PC-9 (cell line): ENCODE measurements at regions not wholly inside any gene's neighbourhood (a gene's known extent, or its start where the extent isn't known, plus 50 kb on each side); places are given as distances from the start of the nearest gene placed in this dataset.

Experiments used
- BruUV-seq: library from RNA; stranded (reverse); fragments of 400-500 nt; replicated peaks from 2 replicates; lab custom pipeline; 2021; lab: Mats Ljungman, UMichigan
- CTCF ChIA-PET: fragments of 300-600 bp; sonication (Branson Sonifier 250); formaldehyde crosslinking; loops from one replicate; lab custom pipeline; 2022; ENCODE audit warnings: antibody characterized with exemption; lab: Charles Lee
- POLR2A ChIA-PET: fragments of 300-600 bp; sonication (Branson Sonifier 250); formaldehyde crosslinking; loops from one replicate; lab custom pipeline; 2022; ENCODE audit warnings: antibody characterized with exemption; ENCODE audit not compliant: unreplicated experiment; lab: Charles Lee
- DNase-seq, 2 experiments: peaks; one replicate each; pipeline versions ENCODE4 v3.0.0 to v3.0.0-alpha.2; 2015 to 2022; ENCODE audit warnings: mixed read lengths in 1 of 2
- H2AFZ ChIP-seq: fragments of 200-600 bp; sonication (generic); 2 replicates; pipeline ENCODE4 v1.8.1; 2017; ENCODE audit warnings: antibody characterized with exemption
- H3F3A ChIP-seq: fragments of 200-600 bp; sonication (generic); 2 replicates; pipeline ENCODE4 v1.8.1; 2017; ENCODE audit warnings: antibody characterized with exemption, mild to moderate bottlenecking, low read depth; ENCODE audit not compliant: insufficient read depth
- H3K27ac ChIP-seq: fragments of 200-600 bp; sonication (generic); 2 replicates; pipeline ENCODE4 v1.6.1; 2016; ENCODE audit warnings: mixed run types
- H3K27me3 ChIP-seq: fragments of 200-600 bp; sonication (generic); 2 replicates; pipeline ENCODE4 v1.6.1; 2016; ENCODE audit warnings: low read depth, mixed run types; ENCODE audit not compliant: insufficient read depth
- H3K36me3 ChIP-seq: fragments of 200-600 bp; sonication (generic); 2 replicates; pipeline ENCODE4 v1.6.1; 2016; ENCODE audit warnings: low read depth, mixed run types
- H3K4me1 ChIP-seq: fragments of 200-600 bp; sonication (generic); replicated peaks from 2 replicates; pipeline ENCODE4 v1.6.1; 2016; ENCODE audit warnings: mixed run types; ENCODE audit not compliant: insufficient read depth
- H3K4me2 ChIP-seq: fragments of 200-600 bp; sonication (generic); 2 replicates; pipeline ENCODE4 v1.6.1; 2017; ENCODE audit warnings: mixed run types
- H3K4me3 ChIP-seq: fragments of 200-600 bp; sonication (generic); 2 replicates; pipeline ENCODE4 v1.6.1; 2016; ENCODE audit warnings: mixed run types
- H3K79me2 ChIP-seq: fragments of 200-600 bp; sonication (generic); 2 replicates; pipeline ENCODE4 v1.6.1; 2017; ENCODE audit warnings: low read depth, mixed run types
- H3K9me2 ChIP-seq: fragments of 200-600 bp; sonication (generic); 2 replicates; pipeline ENCODE4 v1.8.1; 2017; ENCODE audit warnings: mild to moderate bottlenecking; ENCODE audit not compliant: insufficient read depth
- H3K9me3 ChIP-seq: fragments of 200-600 bp; sonication (generic); 2 replicates; pipeline ENCODE4 v1.8.1; 2016; ENCODE audit warnings: low read depth; ENCODE audit not compliant: insufficient read depth
- H4K20me1 ChIP-seq: fragments of 200-600 bp; sonication (generic); 2 replicates; pipeline ENCODE4 v1.8.1; 2017; ENCODE audit not compliant: insufficient read depth
- CTCF ChIP-seq: fragments of 200-600 bp; sonication (generic); conservative IDR thresholded peaks from 2 replicates; pipeline ENCODE4 v1.6.1; 2017; ENCODE audit warnings: mixed run types, antibody characterized with exemption, mild to moderate bottlenecking, moderate library complexity
- EZH2 ChIP-seq: fragments of 200-600 bp; sonication (generic); IDR thresholded peaks from 2 replicates; pipeline ENCODE4 v1.8.0; 2017; ENCODE audit warnings: antibody characterized with exemption, low read depth
- intact Hi-C: fragments of 100-400 bp; cut with micrococcal nuclease; formaldehyde crosslinking; loops from one replicate; pipeline ENCODE4 v1.10.0; 2022; ENCODE audit not compliant: unreplicated experiment

DNA sequence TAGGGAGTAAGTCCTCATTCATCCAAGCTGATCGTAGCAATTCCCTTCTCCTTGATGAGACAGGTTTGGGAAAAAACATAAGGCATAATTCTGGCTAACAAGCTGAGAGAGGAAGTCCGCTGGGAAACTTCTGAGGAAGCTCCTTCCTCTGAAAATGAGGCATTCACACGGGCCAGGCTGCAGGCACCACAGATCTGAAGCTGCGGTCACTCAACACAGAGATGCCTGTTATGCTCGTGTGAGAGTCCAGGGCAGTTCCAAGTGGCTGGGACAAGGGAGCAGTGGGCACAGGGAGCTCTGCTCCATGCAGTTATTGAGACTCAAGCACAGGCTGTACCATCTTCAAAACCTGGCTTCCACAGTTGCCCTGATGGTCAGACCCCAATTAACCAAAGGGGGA is 200.9 kb upstream of the ID2 start:
- H3K36me3 ChIP-seq = no peaks in the 10 kb centered on the region
- BruUV-seq = no TSS peak
- ChIA-PET POLR2A (no interaction called here), CTCF (no interaction called here)
- no peaks in the 10 kb centered on the region for H3K4me1 ChIP-seq
- no peaks in the 10 kb centered on the region for H3K9me2 ChIP-seq
- TF ChIP-seq EZH2 (no peak), CTCF (no peak)
- no peak overlapping the region for H3K4me2 ChIP-seq
- H2AFZ ChIP-seq = no peak overlapping the region
- DNase-seq = no peak
- H3K27ac ChIP-seq = no peak overlapping the region
- H3K4me3 ChIP-seq = no peak overlapping the region
- no peaks in the 10 kb centered on the region for H3K9me3 ChIP-seq
- H3F3A ChIP-seq = no peaks in the 10 kb centered on the region
- H4K20me1 ChIP-seq = 0 out of 2 replicates have a peak, but pooled peaks cover 2% of the 10 kb centered on the region
- no peaks in the 10 kb centered on the region for H3K79me2 ChIP-seq
- H3K27me3 ChIP-seq = peaks cover 51% of the 10 kb centered on the region
- intact Hi-C loops = no loop called here

GRCh38 chr2:8481463-8482009 is 200.3 kb upstream of the ID2 start:
- Histone ChIP-seq H3K27ac (no peak overlapping the region), H3K4me1 (no peaks in the 10 kb centered on the region), H3K9me2 (no peaks in the 10 kb centered on the region), H3F3A (no peaks in the 10 kb centered on the region), H3K4me2 (no peak overlapping the region), H3K36me3 (no peaks in the 10 kb centered on the region), H3K9me3 (no peaks in the 10 kb centered on the region), H2AFZ (no peak overlapping the region), H3K27me3 (peaks cover 53% of the 10 kb centered on the region), H3K4me3 (no peak overlapping the region), H3K79me2 (no peaks in the 10 kb centered on the region), H4K20me1 (0 out of 2 replicates have a peak, but pooled peaks cover 2% of the 10 kb centered on the region)
- intact Hi-C loops = no loop called here
- CTCF ChIA-PET = no interaction called here
- BruUV-seq = no TSS peak
- TF ChIP-seq EZH2 (no peak), CTCF (no peak)
- DNase-seq = no peak
- POLR2A ChIA-PET = no interaction called here

- H3K36me3 ChIP-seq = no peaks in the 10 kb centered on the region
- H3K4me3 ChIP-seq = no peak overlapping the region
- H3K9me2 ChIP-seq = no peaks in the 10 kb centered on the region
- H2AFZ ChIP-seq = no peak overlapping the region
- no peak overlapping the region for H3K4me2 ChIP-seq
- POLR2A ChIA-PET = interaction anchor here (0.7 kb wide), 1 partner anchor 13 kb away, joined by 4 read pairs; no protein-coding TSS in a partner anchor
- no TSS peak for BruUV-seq
- 0 out of 2 replicates have a peak, but pooled peaks cover 2% of the 10 kb centered on the region for H4K20me1 ChIP-seq
- H3K27me3 ChIP-seq = peaks cover 55% of the 10 kb centered on the region
- no peaks in the 10 kb centered on the region for H3K79me2 ChIP-seq
- H3K27ac ChIP-seq = no peak overlapping the region
- intact Hi-C loops = no loop called here
- no peaks in the 10 kb centered on the region for H3K9me3 ChIP-seq
- DNase-seq = no peak
- CTCF ChIA-PET = no interaction called here
- no peaks in the 10 kb centered on the region for H3K4me1 ChIP-seq
- no peak for TF ChIP-seq CTCF
- TF ChIP-seq EZH2 = no peak
- H3F3A ChIP-seq = no peaks in the 10 kb centered on the region
These were observed 199.4 kb upstream of the ID2 start for GRCh38 chr2:8482432-8482831.
